AG04450 (cell line): ENCODE measurements at regions not wholly inside any gene's neighbourhood (a gene's known extent, or its start where the extent isn't known, plus 50 kb on each side); places are given as distances from the start of the nearest gene placed in this dataset.

Source experiments
- CTCF ChIA-PET: fragments of 300-600, 350-600 bp; formaldehyde crosslinking; extraction: SDS; loops from one replicate; lab custom pipeline; 2022; ENCODE audit warnings: antibody characterized with exemption, inconsistent platforms; lab: Charles Lee
- POLR2A ChIA-PET: fragments of 350-600 bp; formaldehyde crosslinking; extraction: SDS; loops from one replicate; lab custom pipeline; 2021; ENCODE audit warnings: antibody characterized with exemption, inconsistent platforms; lab: Yijun Ruan, JAX
- DNase-seq: peaks from one replicate; pipeline ENCODE4 v3.0.0-alpha.2; 2011; ENCODE audit warnings: low read depth, low spot score
- H3K27ac ChIP-seq: one replicate; pipeline ENCODE4 v1.5.1; 2012; ENCODE audit warnings: low read depth, low read length, control low read depth
- H3K27me3 ChIP-seq: one replicate; pipeline ENCODE4 v1.6.0; 2012; ENCODE audit warnings: low read length; ENCODE audit not compliant: control insufficient read depth, insufficient read depth
- H3K4me3 ChIP-seq: 2 replicates; pipeline ENCODE4 v1.5.1; 2011; ENCODE audit warnings: mild to moderate bottlenecking, low read depth, low read length, control low read depth
- H3K9me3 ChIP-seq: 2 replicates; pipeline ENCODE4 v1.5.1; 2012; ENCODE audit warnings: low read length; ENCODE audit not compliant: control insufficient read depth, insufficient read depth
- TF ChIP-seq, protein P1 (sequence below): IDR thresholded peaks from 2 replicates; pipeline ENCODE4 v1.5.1; 2011; ENCODE audit warnings: low read depth, low read length, control low read depth, inconsistent platforms

DNA sequence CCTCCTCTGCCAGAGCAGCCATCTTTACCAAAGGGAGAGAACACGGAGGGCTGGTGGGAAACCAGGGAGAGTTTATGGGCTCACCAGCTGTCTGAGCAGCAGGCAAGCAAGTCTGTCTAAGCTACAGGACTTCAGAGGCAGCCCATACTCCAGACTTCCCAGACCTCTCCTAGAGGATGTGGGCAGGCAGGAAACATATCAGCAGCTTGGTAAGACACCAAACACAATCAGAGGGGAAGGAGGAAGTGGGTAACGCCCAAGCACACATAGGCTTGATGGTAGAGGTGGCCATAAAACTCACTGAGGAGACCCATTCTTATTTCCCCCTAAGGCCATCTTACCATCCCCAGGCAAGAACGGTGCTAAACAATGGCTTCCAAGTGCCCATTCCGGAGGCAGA, 143.1 kb upstream of the ARID1B start:
- ChIA-PET CTCF (no interaction called here), POLR2A (no interaction called here)
- Histone ChIP-seq H3K9me3 (no peaks in the 10 kb centered on the region), H3K4me3 (no peak overlapping the region), H3K27ac (no peak overlapping the region), H3K27me3 (peaks cover 3% of the 10 kb centered on the region)
- TF ChIP-seq, protein P1, sequence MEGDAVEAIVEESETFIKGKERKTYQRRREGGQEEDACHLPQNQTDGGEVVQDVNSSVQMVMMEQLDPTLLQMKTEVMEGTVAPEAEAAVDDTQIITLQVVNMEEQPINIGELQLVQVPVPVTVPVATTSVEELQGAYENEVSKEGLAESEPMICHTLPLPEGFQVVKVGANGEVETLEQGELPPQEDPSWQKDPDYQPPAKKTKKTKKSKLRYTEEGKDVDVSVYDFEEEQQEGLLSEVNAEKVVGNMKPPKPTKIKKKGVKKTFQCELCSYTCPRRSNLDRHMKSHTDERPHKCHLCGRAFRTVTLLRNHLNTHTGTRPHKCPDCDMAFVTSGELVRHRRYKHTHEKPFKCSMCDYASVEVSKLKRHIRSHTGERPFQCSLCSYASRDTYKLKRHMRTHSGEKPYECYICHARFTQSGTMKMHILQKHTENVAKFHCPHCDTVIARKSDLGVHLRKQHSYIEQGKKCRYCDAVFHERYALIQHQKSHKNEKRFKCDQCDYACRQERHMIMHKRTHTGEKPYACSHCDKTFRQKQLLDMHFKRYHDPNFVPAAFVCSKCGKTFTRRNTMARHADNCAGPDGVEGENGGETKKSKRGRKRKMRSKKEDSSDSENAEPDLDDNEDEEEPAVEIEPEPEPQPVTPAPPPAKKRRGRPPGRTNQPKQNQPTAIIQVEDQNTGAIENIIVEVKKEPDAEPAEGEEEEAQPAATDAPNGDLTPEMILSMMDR: no peak
- no peak for DNase-seq

DNA sequence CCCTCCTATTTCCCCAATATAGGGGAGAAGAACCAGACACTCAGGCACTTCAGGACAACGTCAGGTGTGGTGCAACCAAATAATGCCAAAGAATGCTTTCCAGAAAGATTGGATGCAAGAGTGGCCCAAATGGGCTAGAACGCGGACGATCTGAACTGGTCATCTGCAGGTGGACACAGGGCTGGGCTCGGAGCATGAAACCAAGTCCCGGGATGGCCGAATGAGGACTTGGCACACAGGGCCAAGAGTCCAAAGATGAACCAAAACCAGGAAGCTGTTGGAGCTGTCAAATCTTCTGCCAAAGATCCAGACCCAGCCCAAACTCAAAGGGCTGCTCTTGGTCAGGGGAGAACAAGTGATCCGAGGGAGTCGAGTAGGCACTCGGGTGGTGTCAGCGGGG, 143.9 kb upstream of the ARID1B start:
- Histone ChIP-seq H3K27me3 (peaks cover 3% of the 10 kb centered on the region), H3K4me3 (no peak overlapping the region), H3K27ac (no peak overlapping the region), H3K9me3 (no peaks in the 10 kb centered on the region)
- POLR2A ChIA-PET: no interaction called here
- DNase-seq: no peak
- CTCF ChIA-PET: no interaction called here
- TF ChIP-seq, protein P1: no peak

DNA sequence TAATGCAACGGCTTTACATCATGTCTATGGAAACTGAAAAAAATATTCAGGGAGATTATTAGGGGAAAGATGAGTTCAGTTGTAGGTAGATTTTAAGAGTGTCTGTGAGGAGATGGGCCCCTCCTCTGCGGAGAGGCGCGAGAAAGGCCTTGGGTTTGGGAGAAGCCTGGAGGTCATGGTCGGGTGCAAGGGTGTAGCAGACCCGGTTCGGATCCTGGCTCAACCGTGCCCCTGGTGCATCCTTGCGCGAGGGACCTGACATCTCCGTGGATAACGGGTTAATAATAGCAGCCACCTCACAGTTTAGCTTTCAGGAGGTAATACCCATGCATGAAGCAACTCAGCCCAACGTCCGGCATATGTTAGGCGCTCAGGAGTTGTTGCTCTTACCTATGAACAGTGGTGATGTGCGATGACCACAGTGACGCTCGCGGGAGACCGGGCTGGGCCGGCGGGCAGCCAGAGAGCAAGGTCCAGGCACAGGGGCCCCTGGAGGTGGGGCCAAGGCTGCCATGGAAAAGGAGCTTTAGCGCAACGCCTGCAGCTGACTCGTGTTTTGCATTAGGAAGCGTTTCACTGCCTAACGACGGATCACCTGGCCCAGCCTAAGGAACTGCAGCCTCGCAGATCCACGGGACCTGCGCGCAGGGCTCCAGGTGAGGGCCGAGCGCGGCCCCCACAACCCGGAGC, 146.4 kb upstream of the ARID1B start:
- POLR2A ChIA-PET: no interaction called here
- Histone ChIP-seq H3K27me3 (peaks cover 3% of the 10 kb centered on the region), H3K4me3 (no peak overlapping the region), H3K27ac (no peak overlapping the region), H3K9me3 (no peaks in the 10 kb centered on the region)
- TF ChIP-seq, protein P1: no peak
- no peak for DNase-seq
- CTCF ChIA-PET: no interaction called here

DNA sequence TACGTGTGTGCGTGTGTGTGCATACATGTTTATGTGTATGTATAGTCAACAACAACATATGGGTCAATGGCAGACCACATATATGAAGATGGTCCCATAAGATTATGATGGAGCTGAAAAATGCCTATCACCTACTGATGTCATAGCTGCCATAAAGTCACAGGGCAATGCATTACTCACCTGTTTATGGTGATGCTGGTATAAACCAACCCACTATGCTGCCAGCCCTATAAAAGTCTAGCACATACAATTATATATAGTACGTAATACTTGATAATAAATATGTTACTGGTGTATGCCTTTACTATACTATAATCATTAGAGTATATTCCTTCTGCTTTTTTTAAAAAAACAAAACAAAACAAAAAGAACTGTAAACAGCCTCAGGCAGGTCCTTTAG, 148.4 kb upstream of the ARID1B start:
- Histone ChIP-seq H3K9me3 (no peaks in the 10 kb centered on the region), H3K4me3 (no peak overlapping the region), H3K27ac (no peak overlapping the region), H3K27me3 (peaks cover 3% of the 10 kb centered on the region)
- TF ChIP-seq, protein P1: no peak
- no peak for DNase-seq
- CTCF ChIA-PET: no interaction called here
- POLR2A ChIA-PET: no interaction called here

DNA sequence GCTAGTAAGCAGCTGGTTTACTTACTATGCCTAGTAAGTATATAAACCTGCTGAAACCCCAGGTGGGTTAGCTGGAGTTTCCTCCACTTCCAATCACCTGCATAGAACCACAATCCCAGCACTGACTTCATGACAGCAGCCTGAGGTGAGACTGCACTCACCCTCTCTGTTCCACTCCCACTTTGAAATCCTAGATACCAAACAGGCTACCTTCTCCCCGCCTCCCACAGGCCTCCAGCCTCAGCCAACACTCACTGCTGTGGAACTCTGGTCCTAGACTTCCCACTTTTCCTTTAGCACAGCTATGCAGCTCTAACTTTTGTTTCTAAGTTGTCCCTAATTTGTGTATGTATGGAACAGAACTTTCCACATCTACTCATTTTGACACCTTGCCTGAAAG, 149.7 kb upstream of the ARID1B start:
- CTCF ChIA-PET: no interaction called here

More for the DNA sequence above, 149.7 kb upstream of the ARID1B start:
- H3K27me3 ChIP-seq: peaks cover 3% of the 10 kb centered on the region
- no peaks in the 10 kb centered on the region for H3K9me3 ChIP-seq
- no peak overlapping the region for H3K27ac ChIP-seq
- H3K4me3 ChIP-seq: no peak overlapping the region
- POLR2A ChIA-PET: no interaction called here
- DNase-seq: no peak
- TF ChIP-seq, protein P1: no peak
